ENCODE measurements at regions not wholly inside any gene's neighbourhood (a gene's known extent, or its start where the extent isn't known, plus 50 kb on each side); places are given as distances from the start of the nearest gene placed in this dataset.

DNA sequence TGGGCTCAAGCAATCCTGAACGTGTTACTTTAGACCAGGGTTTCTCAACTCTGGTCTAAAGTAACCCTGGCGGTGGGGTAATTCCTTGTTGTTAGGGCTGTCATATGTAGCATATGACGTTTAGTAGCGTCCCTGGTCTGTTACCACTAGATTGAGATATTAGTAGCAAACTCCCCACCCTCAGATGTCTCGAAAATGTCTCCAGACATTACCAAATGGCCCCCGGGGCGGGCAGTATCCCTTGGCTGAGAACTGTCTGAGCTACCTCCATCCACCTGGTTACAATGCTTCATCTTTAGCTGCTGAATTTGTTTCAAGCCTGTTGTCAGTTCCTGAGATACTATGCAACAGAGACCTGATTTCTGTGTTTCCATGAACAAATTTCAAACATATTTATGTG is 56.7 kb downstream of the CLDN34 start:
- no peak for DNase-seq (ENCODE audit: low spot score)
- H3K79me2 ChIP-seq (ENCODE audit: low read depth), result peaks cover 64% of the 10 kb centered on the region

DNA sequence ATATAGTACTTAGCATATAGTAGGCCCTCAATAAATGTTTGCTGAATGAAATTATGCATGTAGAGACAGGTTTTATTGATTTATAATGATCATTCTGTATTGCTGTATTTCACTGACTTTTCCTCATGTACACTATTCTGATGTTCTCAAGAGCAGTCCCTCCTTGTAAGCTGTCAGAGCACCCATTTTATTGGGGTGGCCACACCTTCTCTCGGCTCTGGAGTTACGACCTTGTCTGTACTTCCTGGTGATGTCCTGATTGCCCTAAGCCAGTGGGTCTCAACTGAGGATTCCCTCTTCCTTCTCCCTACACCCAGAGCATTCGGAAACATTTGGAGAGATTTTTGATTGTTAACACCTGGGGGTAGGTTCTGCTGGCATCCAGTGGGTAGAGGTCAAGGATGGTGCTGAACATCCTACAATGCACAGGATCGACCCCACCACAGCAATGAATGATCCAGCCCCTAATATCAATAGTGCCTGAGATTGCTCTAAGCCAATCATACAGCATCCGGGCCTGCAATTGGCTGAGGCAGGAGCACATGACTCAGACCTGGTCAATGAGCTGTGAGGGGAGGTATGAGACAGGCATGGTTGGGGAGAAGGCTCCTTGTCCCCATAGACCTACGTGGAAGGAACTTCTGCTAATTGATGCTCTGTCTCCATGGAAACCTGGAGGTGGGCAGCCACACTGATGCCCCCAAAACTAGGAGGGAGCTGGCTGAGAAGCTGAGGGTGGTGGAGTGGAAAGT is 58.8 kb downstream of the CLDN34 start:
- H3K9ac ChIP-seq, result no peak overlapping the region
- H3K9me3 Mint-ChIP-seq, result peaks cover 53% of the 10 kb centered on the region
- no peaks in the 10 kb centered on the region for H3K27me3 ChIP-seq
- H3K4me1 ChIP-seq, result no peaks in the 10 kb centered on the region
- H3K4me1 Mint-ChIP-seq, result no peaks in the 10 kb centered on the region
- H3K4me2 ChIP-seq, result no peak overlapping the region
- no peaks in the 10 kb centered on the region for H3F3A ChIP-seq (ENCODE audit: low read depth)
- H3K36me3 Mint-ChIP-seq, result peaks cover 36% of the 10 kb centered on the region
- H3K27ac ChIP-seq, result no peak overlapping the region
- TF ChIP-seq, protein P1, sequence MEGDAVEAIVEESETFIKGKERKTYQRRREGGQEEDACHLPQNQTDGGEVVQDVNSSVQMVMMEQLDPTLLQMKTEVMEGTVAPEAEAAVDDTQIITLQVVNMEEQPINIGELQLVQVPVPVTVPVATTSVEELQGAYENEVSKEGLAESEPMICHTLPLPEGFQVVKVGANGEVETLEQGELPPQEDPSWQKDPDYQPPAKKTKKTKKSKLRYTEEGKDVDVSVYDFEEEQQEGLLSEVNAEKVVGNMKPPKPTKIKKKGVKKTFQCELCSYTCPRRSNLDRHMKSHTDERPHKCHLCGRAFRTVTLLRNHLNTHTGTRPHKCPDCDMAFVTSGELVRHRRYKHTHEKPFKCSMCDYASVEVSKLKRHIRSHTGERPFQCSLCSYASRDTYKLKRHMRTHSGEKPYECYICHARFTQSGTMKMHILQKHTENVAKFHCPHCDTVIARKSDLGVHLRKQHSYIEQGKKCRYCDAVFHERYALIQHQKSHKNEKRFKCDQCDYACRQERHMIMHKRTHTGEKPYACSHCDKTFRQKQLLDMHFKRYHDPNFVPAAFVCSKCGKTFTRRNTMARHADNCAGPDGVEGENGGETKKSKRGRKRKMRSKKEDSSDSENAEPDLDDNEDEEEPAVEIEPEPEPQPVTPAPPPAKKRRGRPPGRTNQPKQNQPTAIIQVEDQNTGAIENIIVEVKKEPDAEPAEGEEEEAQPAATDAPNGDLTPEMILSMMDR (IDR thresholded peaks at IDR 0.05), result no peak
- TF ChIP-seq EZH2 (IDR thresholded peaks at IDR 0.05) (no peak), EZH2phosphoT487 (IDR thresholded peaks at IDR 0.05) (no peak)
- H2AFZ ChIP-seq (replicated peaks), result no peak overlapping the region
- no peak overlapping the region for H3K27ac Mint-ChIP-seq
- peaks cover 44% of the 10 kb centered on the region for H3K79me2 ChIP-seq (ENCODE audit: low read depth)
- H3K36me3 ChIP-seq, result no peaks in the 10 kb centered on the region
- H3K27me3 Mint-ChIP-seq (ENCODE audit: insufficient read depth, low read depth), result peaks cover 3% of the 10 kb centered on the region
- H3K4me3 ChIP-seq, result no peak overlapping the region
- H3K4me3 Mint-ChIP-seq, result no peak overlapping the region
- DNase-seq (ENCODE audit: low spot score), result no peak
- H4K20me1 ChIP-seq (ENCODE audit: low read depth), result no peaks in the 10 kb centered on the region
- H3K9me3 ChIP-seq (ENCODE audit: low read depth), result no peaks in the 10 kb centered on the region

More for the DNA sequence above, 56.7 kb downstream of the CLDN34 start:
- Mint-ChIP-seq H3K9me3 (peaks cover 57% of the 10 kb centered on the region), H3K27ac (no peak overlapping the region), H3K36me3 (peaks cover 39% of the 10 kb centered on the region), H3K4me3 (no peak overlapping the region), H3K27me3 (ENCODE audit: insufficient read depth, low read depth) (peaks cover 3% of the 10 kb centered on the region), H3K4me1 (no peaks in the 10 kb centered on the region)
- Histone ChIP-seq H3K27ac (no peak overlapping the region), H3F3A (ENCODE audit: low read depth) (no peaks in the 10 kb centered on the region), H3K9ac (no peak overlapping the region), H3K4me2 (no peak overlapping the region), H2AFZ (replicated peaks) (no peak overlapping the region), H3K9me3 (ENCODE audit: low read depth) (no peaks in the 10 kb centered on the region), H3K4me3 (no peak overlapping the region), H3K36me3 (no peaks in the 10 kb centered on the region), H3K27me3 (no peaks in the 10 kb centered on the region), H4K20me1 (ENCODE audit: low read depth) (no peaks in the 10 kb centered on the region), H3K4me1 (no peaks in the 10 kb centered on the region)
- TF ChIP-seq EZH2phosphoT487 (IDR thresholded peaks at IDR 0.05) (no peak), EZH2 (IDR thresholded peaks at IDR 0.05) (no peak)
- TF ChIP-seq, protein P1 (IDR thresholded peaks at IDR 0.05), result no peak

DNA sequence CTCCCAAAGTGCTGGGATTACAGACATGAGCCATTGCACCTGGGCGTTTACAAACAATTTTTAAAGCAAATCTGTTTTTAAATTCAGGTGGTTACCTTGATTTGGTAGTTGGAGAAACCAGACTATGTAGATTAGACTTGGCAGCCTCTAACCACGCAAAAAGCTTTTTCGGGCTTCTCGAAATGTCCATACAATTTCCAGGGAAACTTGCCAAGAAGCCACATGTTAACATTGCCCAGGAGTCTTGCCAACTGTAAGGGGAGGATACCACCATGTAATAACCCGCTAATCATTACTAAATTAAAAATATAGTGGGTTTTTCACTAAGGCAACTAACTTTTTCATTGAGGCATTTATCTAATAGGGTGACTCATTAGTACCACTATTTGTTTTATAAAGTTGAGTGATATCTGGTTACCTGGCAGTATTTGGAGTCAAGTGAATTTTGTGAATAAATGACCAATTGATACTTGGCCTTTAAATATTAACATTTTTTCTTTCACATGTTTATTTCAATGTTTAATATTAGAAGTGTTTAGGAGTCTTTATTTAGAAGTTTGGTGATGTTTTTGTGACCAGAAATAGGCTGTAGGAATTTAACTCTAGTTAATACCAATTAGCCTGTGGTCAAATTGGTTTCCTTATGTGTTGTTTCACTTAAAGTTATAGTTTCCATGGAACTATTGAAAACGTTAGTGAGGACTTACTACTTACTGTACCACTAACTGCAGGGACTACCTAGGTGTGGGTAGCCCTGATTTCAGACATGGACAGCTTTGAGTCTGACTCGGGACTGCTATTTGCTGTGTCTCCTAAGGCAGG is 61.3 kb downstream of the CLDN34 start:
- peaks cover 5% of the 10 kb centered on the region for H3K27me3 Mint-ChIP-seq (ENCODE audit: insufficient read depth, low read depth)

More for the DNA sequence above, 61.3 kb downstream of the CLDN34 start:
- H3K4me3 Mint-ChIP-seq, result no peak overlapping the region
- H3K36me3 ChIP-seq, result no peaks in the 10 kb centered on the region
- H3K27ac Mint-ChIP-seq, result no peak overlapping the region
- H4K20me1 ChIP-seq (ENCODE audit: low read depth), result no peaks in the 10 kb centered on the region
- H2AFZ ChIP-seq (replicated peaks), result no peak overlapping the region
- H3K4me3 ChIP-seq, result no peak overlapping the region
- no peaks in the 10 kb centered on the region for H3K9me3 ChIP-seq (ENCODE audit: low read depth)
- no peak overlapping the region for H3K9ac ChIP-seq
- no peaks in the 10 kb centered on the region for H3K4me1 Mint-ChIP-seq
- peaks cover 48% of the 10 kb centered on the region for H3K9me3 Mint-ChIP-seq
- H3K27ac ChIP-seq, result no peak overlapping the region
- H3K4me1 ChIP-seq, result no peaks in the 10 kb centered on the region
- peaks cover 28% of the 10 kb centered on the region for H3K36me3 Mint-ChIP-seq
- TF ChIP-seq EZH2phosphoT487 (IDR thresholded peaks at IDR 0.05) (no peak), EZH2 (IDR thresholded peaks at IDR 0.05) (no peak)
- TF ChIP-seq, protein P1 (IDR thresholded peaks at IDR 0.05), result no peak
- peaks cover 20% of the 10 kb centered on the region for H3K79me2 ChIP-seq (ENCODE audit: low read depth)
- DNase-seq (ENCODE audit: low spot score), result no peak
- no peak overlapping the region for H3K4me2 ChIP-seq
- H3F3A ChIP-seq (ENCODE audit: low read depth), result no peaks in the 10 kb centered on the region
- H3K27me3 ChIP-seq, result no peaks in the 10 kb centered on the region
